Upper lobe of left lung (tissue), 6 donors: ENCODE measurements at regions not wholly inside any gene's neighbourhood (a gene's known extent, or its start where the extent isn't known, plus 50 kb on each side); places are given as distances from the start of the nearest gene placed in this dataset.

Source experiments
- ATAC-seq, 2 donors: fragments of 200-7000 bp; cut with Tn5 transposase; one replicate each; pipeline ENCODE4 v1.9.1; 2022; ENCODE audit warnings: mild to moderate bottlenecking in 2 of 2, moderate library complexity in 2 of 2; ENCODE audit not compliant: low FRiP score in 2 of 2
- DNase-seq, 2 donors: peaks; one replicate each; pipeline ENCODE4 v3.0.0-alpha.2; 2019 to 2020
- H3K27ac ChIP-seq, 4 donors: fragments of 200-600 bp; sonication (generic); one replicate each; pipeline ENCODE4 v1.5.1; 2016 to 2019
- H3K27me3 ChIP-seq, 4 donors: fragments of 200-600 bp; sonication (generic); one replicate each; pipeline ENCODE4 v1.5.1; 2017 to 2019
- H3K36me3 ChIP-seq, 4 donors: fragments of 200-600 bp; sonication (generic); one replicate each; pipeline ENCODE4 v1.5.1; 2016 to 2019
- H3K4me1 ChIP-seq, 4 donors: fragments of 200-600 bp; sonication (generic); one replicate each; pipeline ENCODE4 v1.5.1; 2018 to 2019
- H3K4me3 ChIP-seq, 4 donors: fragments of 200-600 bp; sonication (generic); one replicate each; pipeline ENCODE4 v1.5.1; 2017 to 2019; ENCODE audit warnings: mild to moderate bottlenecking in 2 of 4, moderate library complexity in 1 of 4
- H3K9me3 ChIP-seq, 4 donors: fragments of 200-600 bp; sonication (generic); one replicate each; pipeline ENCODE4 v1.5.1; 2018 to 2019
- CTCF ChIP-seq, 6 experiments: fragments of 450-650 bp in 4 of 6; fragments of 200-600 bp in 2 of 6; sonication (generic) in 2 of 6; IDR thresholded peaks; one replicate each; pipeline ENCODE4 v1.5.1; 2016 to 2019; ENCODE audit warnings: antibody characterized with exemption in 6 of 6
- EP300 ChIP-seq, 4 donors: sonication (generic); formaldehyde crosslinking; IDR thresholded peaks; one replicate each; pipeline ENCODE4 v1.5.1; 2017; ENCODE audit warnings: antibody characterized with exemption in 4 of 4, control low read depth in 2 of 4
- POLR2A ChIP-seq, 4 donors: fragments of 450-650 bp; IDR thresholded peaks; one replicate each; pipeline ENCODE4 v1.5.1; 2016 to 2017; ENCODE audit warnings: antibody characterized with exemption in 4 of 4, mild to moderate bottlenecking in 2 of 4
- POLR2AphosphoS5 ChIP-seq, 2 donors: sonication (generic); formaldehyde crosslinking; IDR thresholded peaks; one replicate each; pipeline ENCODE4 v1.5.1; 2017; ENCODE audit warnings: antibody characterized with exemption in 2 of 2
- WGBS, 2 donors: methylation state at CpG; one replicate each; pipeline ENCODE4 v1.1.5; 2017 to 2018; 5-methylcytosine and 5-hydroxymethylcytosine counted together
- donor health status: DM: no; HTN: no; CAD: no; lungs with moderate emphysema.
- donor health status: DM: no; HTN: yes; CAD: no; lungs with severe emphysema.

- WGBS, 2 donors, result 88 to 94% methylated on average over 4 of the region's 4 CpGs
- TF ChIP-seq EP300 (IDR thresholded peaks at IDR 0.05) (no peak), POLR2AphosphoS5 (IDR thresholded peaks at IDR 0.05) (no peak), POLR2A (IDR thresholded peaks at IDR 0.05) (no peak), CTCF (IDR thresholded peaks at IDR 0.05) (no peak)
- Histone ChIP-seq H3K4me1 (peaks cover 0 to 8% (median 6%) of the 10 kb centered on the region in 4 donors), H3K36me3 (no peaks in the 10 kb centered on the region), H3K9me3 (peaks cover 0 to 11% (median 6%) of the 10 kb centered on the region in 4 donors), H3K4me3 (no peak overlapping the region), H3K27ac (no peak overlapping the region), H3K27me3 (no peaks in the 10 kb centered on the region)
- ATAC-seq, result no peak
- DNase-seq, result no peak
These were observed 383.7 kb upstream of the AKR1E2 start for GRCh38 chr10:4442296-4442695.

- no peak for DNase-seq
- Histone ChIP-seq H3K27me3 (no peaks in the 10 kb centered on the region), H3K4me1 (peaks cover 0 to 8% (median 6%) of the 10 kb centered on the region in 4 donors), H3K36me3 (no peaks in the 10 kb centered on the region), H3K27ac (no peak overlapping the region), H3K4me3 (no peak overlapping the region), H3K9me3 (peaks cover 0 to 11% (median 6%) of the 10 kb centered on the region in 4 donors)
- no peak for ATAC-seq
- WGBS, 2 donors, result 80 to 83% methylated on average over 5 of the region's 5 CpGs
- TF ChIP-seq POLR2A (IDR thresholded peaks at IDR 0.05) (no peak), POLR2AphosphoS5 (IDR thresholded peaks at IDR 0.05) (no peak), CTCF (IDR thresholded peaks at IDR 0.05) (no peak), EP300 (IDR thresholded peaks at IDR 0.05) (no peak)
These were observed 385.7 kb upstream of the AKR1E2 start for GRCh38 chr10:4440260-4440659.

- Histone ChIP-seq H3K9me3 (peaks cover 0 to 5% (median under 1%) of the 10 kb centered on the region in 4 donors), H3K4me3 (no peak overlapping the region), H3K27me3 (no peaks in the 10 kb centered on the region), H3K27ac (no peak overlapping the region), H3K4me1 (peaks cover 0 to 8% (median 6%) of the 10 kb centered on the region in 4 donors), H3K36me3 (no peaks in the 10 kb centered on the region)
- ATAC-seq, result no peak
- no peak for DNase-seq
- TF ChIP-seq POLR2AphosphoS5 (IDR thresholded peaks at IDR 0.05), result no peak
- no peak for TF ChIP-seq POLR2A (IDR thresholded peaks at IDR 0.05)
- TF ChIP-seq CTCF (IDR thresholded peaks at IDR 0.05), result no peak
- TF ChIP-seq EP300 (IDR thresholded peaks at IDR 0.05), result no peak
- WGBS, 2 donors, result 40% methylated on average over 1 of the region's 1 CpG
These were observed 388.2 kb upstream of the AKR1E2 start for GRCh38 chr10:4437791-4438190.

- Histone ChIP-seq H3K36me3 (no peaks in the 10 kb centered on the region), H3K9me3 (no peaks in the 10 kb centered on the region), H3K27ac (no peak overlapping the region), H3K4me3 (no peak overlapping the region), H3K27me3 (no peaks in the 10 kb centered on the region), H3K4me1 (peaks cover 0 to 8% (median 6%) of the 10 kb centered on the region in 4 donors)
- TF ChIP-seq EP300 (IDR thresholded peaks at IDR 0.05) (no peak), POLR2AphosphoS5 (IDR thresholded peaks at IDR 0.05) (no peak), POLR2A (IDR thresholded peaks at IDR 0.05) (no peak), CTCF (IDR thresholded peaks at IDR 0.05) (no peak)
- no peak for ATAC-seq
- WGBS, 2 donors, result 88 to 95% methylated on average over 7 of the region's 7 CpGs
- no peak for DNase-seq
These were observed 388.9 kb upstream of the AKR1E2 start for GRCh38 chr10:4437061-4437460.

GRCh38 chr10:4436103-4436502, 389.9 kb upstream of the AKR1E2 start:
- H3K4me1 ChIP-seq, result peaks cover 0 to 8% (median 6%) of the 10 kb centered on the region in 4 donors
- H3K9me3 ChIP-seq, result no peaks in the 10 kb centered on the region
- H3K4me3 ChIP-seq, result no peak overlapping the region
- no peaks in the 10 kb centered on the region for H3K36me3 ChIP-seq
- ATAC-seq, result no peak
- TF ChIP-seq CTCF (IDR thresholded peaks at IDR 0.05) (no peak), POLR2AphosphoS5 (IDR thresholded peaks at IDR 0.05) (no peak), EP300 (IDR thresholded peaks at IDR 0.05) (no peak), POLR2A (IDR thresholded peaks at IDR 0.05) (no peak)
- H3K27me3 ChIP-seq, result no peaks in the 10 kb centered on the region
- no peak overlapping the region for H3K27ac ChIP-seq
- DNase-seq, result no peak
